Smooth muscle cell (in vitro differentiated cells): ENCODE measurements at regions not wholly inside any gene's neighbourhood (a gene's known extent, or its start where the extent isn't known, plus 50 kb on each side); places are given as distances from the start of the nearest gene placed in this dataset.

ENCODE experiments used
- DNase-seq: peaks from one replicate; lab custom pipeline; 2025; ENCODE audit not compliant: unreplicated experiment; lab: John Stamatoyannopoulos, UW
- H2AFZ ChIP-seq: fragments of 200-600 bp; sonication (generic); 2 replicates; pipeline ENCODE4 v1.6.0; 2016; ENCODE audit warnings: antibody characterized with exemption, low read depth, mild to moderate bottlenecking
- H3F3A ChIP-seq: fragments of 200-600 bp; sonication (generic); 2 replicates; pipeline ENCODE4 v1.6.0; 2017; ENCODE audit warnings: antibody characterized with exemption, low read depth
- H3K27ac ChIP-seq: fragments of 200-600 bp; sonication (generic); 2 replicates; pipeline ENCODE4 v1.5.1; 2016; ENCODE audit warnings: low read depth, mild to moderate bottlenecking
- H3K27me3 ChIP-seq: fragments of 200-600 bp; sonication (generic); 2 replicates; pipeline ENCODE4 v1.6.1; 2016; ENCODE audit warnings: low read depth, mild to moderate bottlenecking
- H3K36me3 ChIP-seq: fragments of 200-600 bp; sonication (generic); 2 replicates; pipeline ENCODE4 v1.5.1; 2016; ENCODE audit warnings: low read depth
- H3K4me1 ChIP-seq: fragments of 200-600 bp; sonication (generic); 2 replicates; pipeline ENCODE4 v1.5.1; 2016; ENCODE audit warnings: low read depth
- H3K4me2 ChIP-seq: fragments of 200-600 bp; sonication (generic); 2 replicates; pipeline ENCODE4 v1.6.0; 2016; ENCODE audit warnings: mild to moderate bottlenecking
- H3K4me3 ChIP-seq: fragments of 200-600 bp; sonication (generic); 2 replicates; pipeline ENCODE4 v1.5.1; 2016; ENCODE audit warnings: mild to moderate bottlenecking
- H3K79me2 ChIP-seq: fragments of 200-600 bp; sonication (generic); 2 replicates; pipeline ENCODE4 v1.6.0; 2016; ENCODE audit warnings: low read depth, mild to moderate bottlenecking
- H3K9ac ChIP-seq: fragments of 200-600 bp; sonication (generic); 2 replicates; pipeline ENCODE4 v1.6.0; 2016; ENCODE audit warnings: low read depth
- H3K9me3 ChIP-seq: fragments of 200-600 bp; sonication (generic); replicated peaks from 2 replicates; pipeline ENCODE4 v1.5.1; 2016; ENCODE audit warnings: low read depth
- H4K20me1 ChIP-seq: fragments of 200-600 bp; sonication (generic); 2 replicates; pipeline ENCODE4 v1.6.0; 2016; ENCODE audit warnings: low read depth
- WGBS: methylation state at CpG from one replicate; pipeline ENCODE4 v1.1.7; 2016; ENCODE audit warnings: low lambda C conversion rate; 5-methylcytosine and 5-hydroxymethylcytosine counted together
- TF ChIP-seq, protein P1 (sequence below): fragments of 200-600 bp; sonication (generic); IDR thresholded peaks from 2 replicates; pipeline ENCODE4 v1.5.1; 2017; ENCODE audit warnings: borderline replicate concordance, mild to moderate bottlenecking, antibody characterized with exemption; ENCODE audit not compliant: insufficient read depth, poor library complexity, severe bottlenecking

DNA sequence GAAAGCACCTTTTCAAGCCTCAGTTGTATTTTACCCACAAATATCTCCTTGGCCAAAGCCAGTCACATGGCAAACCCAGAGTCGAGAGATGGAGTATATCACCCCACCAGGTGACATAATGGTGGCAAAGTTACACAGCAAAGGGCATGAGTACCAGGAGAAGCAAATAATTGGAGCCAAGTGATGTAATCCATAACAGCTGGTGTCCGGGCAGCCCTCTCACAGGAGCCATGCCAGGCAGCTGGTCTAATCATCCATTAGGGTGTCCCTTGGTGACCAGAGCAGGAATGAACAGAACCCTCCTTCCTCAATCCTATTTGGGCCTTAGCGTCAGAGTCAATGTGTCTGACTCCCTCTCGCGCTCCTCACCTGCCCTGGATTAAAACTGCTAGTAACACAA, 272.1 kb downstream of the LRFN2 start:
- 94% methylated on average over 5 of the region's 5 CpGs for WGBS
- H3K27me3 ChIP-seq = peaks cover 10% of the 10 kb centered on the region
- H3K36me3 ChIP-seq = no peaks in the 10 kb centered on the region
- no peak overlapping the region for H2AFZ ChIP-seq
- H3F3A ChIP-seq = no peaks in the 10 kb centered on the region
- no peak for DNase-seq
- no peak overlapping the region for H3K4me3 ChIP-seq
- no peaks in the 10 kb centered on the region for H4K20me1 ChIP-seq
- no peaks in the 10 kb centered on the region for H3K9me3 ChIP-seq
- no peaks in the 10 kb centered on the region for H3K4me1 ChIP-seq
- TF ChIP-seq, protein P1, sequence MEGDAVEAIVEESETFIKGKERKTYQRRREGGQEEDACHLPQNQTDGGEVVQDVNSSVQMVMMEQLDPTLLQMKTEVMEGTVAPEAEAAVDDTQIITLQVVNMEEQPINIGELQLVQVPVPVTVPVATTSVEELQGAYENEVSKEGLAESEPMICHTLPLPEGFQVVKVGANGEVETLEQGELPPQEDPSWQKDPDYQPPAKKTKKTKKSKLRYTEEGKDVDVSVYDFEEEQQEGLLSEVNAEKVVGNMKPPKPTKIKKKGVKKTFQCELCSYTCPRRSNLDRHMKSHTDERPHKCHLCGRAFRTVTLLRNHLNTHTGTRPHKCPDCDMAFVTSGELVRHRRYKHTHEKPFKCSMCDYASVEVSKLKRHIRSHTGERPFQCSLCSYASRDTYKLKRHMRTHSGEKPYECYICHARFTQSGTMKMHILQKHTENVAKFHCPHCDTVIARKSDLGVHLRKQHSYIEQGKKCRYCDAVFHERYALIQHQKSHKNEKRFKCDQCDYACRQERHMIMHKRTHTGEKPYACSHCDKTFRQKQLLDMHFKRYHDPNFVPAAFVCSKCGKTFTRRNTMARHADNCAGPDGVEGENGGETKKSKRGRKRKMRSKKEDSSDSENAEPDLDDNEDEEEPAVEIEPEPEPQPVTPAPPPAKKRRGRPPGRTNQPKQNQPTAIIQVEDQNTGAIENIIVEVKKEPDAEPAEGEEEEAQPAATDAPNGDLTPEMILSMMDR = no peak
- H3K9ac ChIP-seq = no peak overlapping the region
- H3K27ac ChIP-seq = no peak overlapping the region
- H3K4me2 ChIP-seq = no peak overlapping the region
- H3K79me2 ChIP-seq = no peaks in the 10 kb centered on the region

- DNase-seq = no peak
- Histone ChIP-seq H3K36me3 (no peaks in the 10 kb centered on the region), H3K4me1 (no peaks in the 10 kb centered on the region), H3K4me3 (no peak overlapping the region), H3K4me2 (no peak overlapping the region), H3F3A (no peaks in the 10 kb centered on the region), H4K20me1 (no peaks in the 10 kb centered on the region), H3K27ac (no peak overlapping the region), H3K9ac (no peak overlapping the region), H3K79me2 (no peaks in the 10 kb centered on the region), H3K27me3 (peaks cover 10% of the 10 kb centered on the region), H2AFZ (no peak overlapping the region), H3K9me3 (no peaks in the 10 kb centered on the region)
- TF ChIP-seq, protein P1 = no peak
Observed at GRCh38 chr6:40313582-40313981, 273.6 kb downstream of the LRFN2 start.

- H3K36me3 ChIP-seq = no peaks in the 10 kb centered on the region
- no peaks in the 10 kb centered on the region for H3K4me1 ChIP-seq
- no peak overlapping the region for H3K27ac ChIP-seq
- H3K4me2 ChIP-seq = no peak overlapping the region
- TF ChIP-seq, protein P1 = no peak
- H3K9ac ChIP-seq = no peak overlapping the region
- DNase-seq = no peak
- H3K9me3 ChIP-seq = no peaks in the 10 kb centered on the region
- H3K4me3 ChIP-seq = no peak overlapping the region
- peaks cover 19% of the 10 kb centered on the region for H3K27me3 ChIP-seq
- no peaks in the 10 kb centered on the region for H3K79me2 ChIP-seq
- H2AFZ ChIP-seq = no peak overlapping the region
- WGBS = 70% methylated on average over 5 of the region's 5 CpGs
- H3F3A ChIP-seq = no peaks in the 10 kb centered on the region
- H4K20me1 ChIP-seq = no peaks in the 10 kb centered on the region
Observed at GRCh38 chr6:40312213-40313015, 274.8 kb downstream of the LRFN2 start.
